ENCODE measurements at regions not wholly inside any gene's neighbourhood (a gene's known extent, or its start where the extent isn't known, plus 50 kb on each side); places are given as distances from the start of the nearest gene placed in this dataset.

GRCh38 chr13:62564770-62565169, 1149.1 kb upstream of the PCDH20 start:
- TF ChIP-seq CTCF (IDR thresholded peaks at IDR 0.05; ENCODE audit: insufficient read depth, low read depth, low read length) (no peak), EZH2 (IDR thresholded peaks at IDR 0.05; ENCODE audit: insufficient read depth, low read length) (no peak)

Data from astrocyte (in vitro differentiated cells and primary cell).